ENCODE measurements at regions not wholly inside any gene's neighbourhood (a gene's known extent, or its start where the extent isn't known, plus 50 kb on each side); places are given as distances from the start of the nearest gene placed in this dataset.

- TF ChIP-seq BCL3 (IDR thresholded peaks at IDR 0.05; ENCODE audit: borderline replicate concordance, insufficient read depth, low read depth, low read length, poor library complexity, severe bottlenecking) (no peak), POLR2A (IDR thresholded peaks at IDR 0.05; ENCODE audit: low read depth, low read length) (no peak), SUZ12 (IDR thresholded peaks at IDR 0.05; ENCODE audit: unreplicated experiment) (no peak)
Observed at GRCh38 chr1:218851586-218851985, 322.1 kb upstream of the LYPLAL1 start (continued).

GRCh38 chr1:218852527-218852926, 321.2 kb upstream of the LYPLAL1 start:
- in situ Hi-C loops (cut with MboI), result no loop called here
- no peaks in the 10 kb centered on the region for H3K9me3 ChIP-seq (replicated peaks; ENCODE audit: control insufficient read depth, insufficient read depth, low read length)
- H3K27ac ChIP-seq (ENCODE audit: control insufficient read depth, insufficient read depth), result no peak overlapping the region
- H3K79me2 ChIP-seq (ENCODE audit: control insufficient read depth, insufficient read depth, low read length), result no peaks in the 10 kb centered on the region
- ChIA-PET RAD21 (ENCODE audit: unreplicated experiment) (no interaction called here), SMC1A (ENCODE audit: uncharacterized antibody, unreplicated experiment) (no interaction called here), POLR2A (no interaction called here), CTCF (no interaction called here)
- no TSS peak for BruUV-seq (replicated peaks)
- H2AFZ ChIP-seq (ENCODE audit: control insufficient read depth, low read depth, low read length), result no peak overlapping the region
- WGBS (ENCODE audit: insufficient coverage, insufficient replicate concordance, low lambda C conversion rate, missing lambda C conversion rate), result 46% methylated on average over 4 of the region's 4 CpGs
- H3K4me3 ChIP-seq, result no peak overlapping the region
- no peaks in the 10 kb centered on the region for H3K36me3 ChIP-seq (ENCODE audit: control insufficient read depth in 2 of 2, insufficient read depth in 2 of 2, low read length in 1 of 2)
- H3K9ac ChIP-seq (ENCODE audit: control insufficient read depth, insufficient read depth, low read length), result no peak overlapping the region
- no peak overlapping the region for H3K4me2 ChIP-seq (ENCODE audit: control insufficient read depth, insufficient read depth)
- H3K4me1 ChIP-seq (ENCODE audit: control insufficient read depth, insufficient read depth, low read length), result no peaks in the 10 kb centered on the region
- no peaks in the 10 kb centered on the region for H4K20me1 ChIP-seq (ENCODE audit: control insufficient read depth, insufficient read depth)
- ATAC-seq (no peak), DNase-seq (ENCODE audit: low read depth, low spot score) (no peak), FAIRE-seq (no peak)
- no peaks in the 10 kb centered on the region for H3K27me3 ChIP-seq (replicated peaks in 1 of 2; ENCODE audit: control insufficient read depth in 2 of 2, insufficient read depth in 2 of 2, low read length in 1 of 2)
- intact Hi-C loops (cut with micrococcal nuclease; ENCODE audit: unreplicated experiment), result no loop called here
- TF ChIP-seq SMAD5 (IDR thresholded peaks at IDR 0.05; ENCODE audit: low read depth) (no peak), NFYA (IDR thresholded peaks at IDR 0.05; ENCODE audit: borderline replicate concordance, low read depth, low read length) (no peak), ETV6 (conservative IDR thresholded peaks at IDR 0.05 in 1 of 2, IDR thresholded peaks at IDR 0.05 in 1 of 2; ENCODE audit: borderline replicate concordance in 1 of 2, low read depth in 1 of 2) (no peak), SMAD1 (IDR thresholded peaks at IDR 0.05; ENCODE audit: low read depth, partially characterized antibody) (no peak), NFYB (IDR thresholded peaks at IDR 0.05; ENCODE audit: insufficient read depth, low read depth, low read length) (no peak), FOS (IDR thresholded peaks at IDR 0.05; ENCODE audit: borderline replicate concordance, extremely low read depth, insufficient read length) (no peak), HDGF (IDR thresholded peaks at IDR 0.05) (no peak), TCF12 (IDR thresholded peaks at IDR 0.05; ENCODE audit: low read depth, low read length) (no peak), IKZF1 (conservative IDR thresholded peaks at IDR 0.05) (no peak), JUNB (IDR thresholded peaks at IDR 0.05) (no peak), CREM (IDR thresholded peaks at IDR 0.05; ENCODE audit: low read depth) (no peak), ZBTB40 (IDR thresholded peaks at IDR 0.05; ENCODE audit: borderline replicate concordance) (no peak), EZH2 (IDR thresholded peaks at IDR 0.05; ENCODE audit: borderline replicate concordance, control insufficient read depth, low read depth, low read length) (no peak), TCF3 (IDR thresholded peaks at IDR 0.05; ENCODE audit: borderline replicate concordance, insufficient read depth, low read depth, low read length) (no peak), SUPT20H (IDR thresholded peaks at IDR 0.05; ENCODE audit: borderline replicate concordance, control insufficient read depth, low read depth, low read length) (no peak), GATAD2B (conservative IDR thresholded peaks at IDR 0.05; ENCODE audit: low read depth) (no peak)

Measured in GM12878 (cell line).